ENCODE measurements at regions not wholly inside any gene's neighbourhood (a gene's known extent, or its start where the extent isn't known, plus 50 kb on each side); places are given as distances from the start of the nearest gene placed in this dataset.

DNA sequence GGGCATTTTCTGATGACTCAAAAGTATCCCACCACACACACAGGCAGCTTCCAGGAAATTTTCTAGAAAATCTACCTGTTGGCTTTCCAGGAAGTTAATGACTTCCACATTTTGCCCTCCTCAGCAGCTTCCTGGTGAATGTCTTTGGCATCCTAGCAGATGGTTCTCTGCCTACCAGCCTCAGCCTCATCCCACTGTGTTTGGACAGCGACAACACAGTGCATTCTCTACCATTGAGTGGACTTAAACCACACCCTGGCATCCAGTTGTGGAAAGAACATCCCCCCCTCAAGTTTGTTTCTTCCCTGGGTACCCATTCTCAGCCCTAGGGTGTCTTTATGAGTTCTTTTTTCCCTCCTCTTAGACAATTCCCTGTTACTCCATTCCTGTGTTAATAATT is 50.8 kb upstream of the GADL1 start:
- no peak for DNase-seq

DNA sequence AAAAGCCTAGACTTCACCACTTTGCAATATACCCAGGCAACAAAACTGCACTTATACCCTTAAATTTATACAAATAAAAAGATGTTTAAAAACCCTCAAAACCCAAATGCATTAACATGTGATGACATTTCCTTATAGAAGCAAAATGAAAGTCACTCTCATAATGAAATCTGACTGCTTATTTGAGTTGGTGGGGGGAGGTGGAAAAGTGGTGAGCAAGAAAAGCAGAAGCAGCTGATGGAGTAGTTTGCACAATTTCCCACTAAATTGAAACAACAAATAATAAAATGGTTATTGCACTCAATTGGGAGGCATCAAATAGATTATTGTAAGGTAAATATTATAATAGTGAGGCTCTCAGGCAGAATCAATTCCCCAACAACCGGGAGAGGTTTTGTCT is 54.0 kb upstream of the GADL1 start:
- no peak for DNase-seq

DNA sequence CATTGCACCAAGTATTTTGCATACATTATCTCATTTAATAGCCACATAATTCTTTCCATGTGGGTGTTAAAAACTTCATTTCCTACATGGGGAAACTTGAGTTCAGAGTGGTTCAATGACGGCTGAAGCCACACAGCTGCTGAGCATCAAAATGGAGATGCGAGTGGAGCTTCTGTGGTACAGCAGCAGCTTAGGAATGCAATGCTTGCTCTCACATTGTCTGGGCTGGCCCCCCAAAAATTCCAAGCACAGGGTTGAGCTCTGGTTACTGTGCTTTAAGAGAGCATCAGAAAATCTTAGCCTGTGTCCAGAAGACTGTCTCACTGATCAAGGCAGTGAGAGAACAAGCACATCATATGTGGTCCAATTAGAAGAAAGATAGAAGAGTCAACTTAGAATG is 57.4 kb upstream of the GADL1 start:
- DNase-seq = no peak

DNA sequence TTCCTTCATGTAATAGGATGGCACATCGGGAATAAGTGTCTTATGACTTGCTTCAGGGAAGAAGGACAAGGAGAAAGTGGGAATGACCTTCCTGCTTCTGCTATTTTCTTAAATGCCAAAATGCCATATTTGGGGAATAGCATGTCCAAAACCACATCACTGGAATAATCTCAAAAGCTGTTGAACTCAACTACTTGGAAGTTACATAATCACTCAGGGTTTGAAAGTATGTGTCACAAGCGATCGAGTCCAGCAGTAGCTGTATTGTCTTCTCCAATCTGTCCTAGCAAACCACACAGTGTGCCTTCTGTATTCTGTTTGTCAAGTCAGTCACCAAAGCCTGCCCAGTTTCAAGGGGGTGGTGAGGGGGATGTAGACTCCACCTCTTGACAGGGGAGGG is 58.3 kb upstream of the GADL1 start:
- DNase-seq = no peak

DNA sequence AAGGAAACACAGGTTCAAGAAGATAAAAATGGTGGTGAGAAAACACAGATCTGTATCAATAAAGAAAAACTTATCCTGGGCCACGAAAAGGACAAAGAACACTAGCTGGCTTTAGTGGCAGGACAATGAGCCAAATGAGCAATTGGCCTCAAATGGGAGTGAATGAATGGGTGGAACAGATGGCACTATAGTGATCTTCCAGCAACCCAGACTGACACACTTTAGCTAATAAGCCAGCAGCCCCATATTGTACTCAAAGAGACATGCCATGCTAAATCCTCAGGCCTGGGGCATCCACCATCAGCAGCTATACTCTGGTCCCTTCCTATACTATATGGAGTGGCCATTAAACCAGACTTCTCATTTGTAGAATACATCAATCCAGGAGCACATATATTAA is 60.0 kb upstream of the GADL1 start:
- DNase-seq = no peak

DNA sequence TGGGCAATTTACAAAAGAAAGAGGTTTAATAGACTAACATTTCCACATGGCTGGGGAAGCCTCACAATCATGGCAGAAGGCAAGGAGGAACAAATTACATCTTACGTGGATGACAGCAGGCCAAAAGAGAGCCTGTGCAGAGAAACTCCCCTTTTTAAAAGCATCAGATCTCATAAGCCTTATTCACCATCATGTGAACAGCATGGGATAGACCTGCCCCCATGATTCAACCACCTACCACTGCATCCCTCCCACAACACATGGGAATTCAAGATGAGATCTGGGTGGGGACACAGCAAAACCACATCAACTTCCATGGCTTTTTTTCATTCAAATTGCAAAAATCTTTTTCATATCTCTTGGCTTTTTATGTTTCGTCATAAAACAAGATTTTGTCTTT is 67.6 kb upstream of the GADL1 start:
- DNase-seq = no peak

DNA sequence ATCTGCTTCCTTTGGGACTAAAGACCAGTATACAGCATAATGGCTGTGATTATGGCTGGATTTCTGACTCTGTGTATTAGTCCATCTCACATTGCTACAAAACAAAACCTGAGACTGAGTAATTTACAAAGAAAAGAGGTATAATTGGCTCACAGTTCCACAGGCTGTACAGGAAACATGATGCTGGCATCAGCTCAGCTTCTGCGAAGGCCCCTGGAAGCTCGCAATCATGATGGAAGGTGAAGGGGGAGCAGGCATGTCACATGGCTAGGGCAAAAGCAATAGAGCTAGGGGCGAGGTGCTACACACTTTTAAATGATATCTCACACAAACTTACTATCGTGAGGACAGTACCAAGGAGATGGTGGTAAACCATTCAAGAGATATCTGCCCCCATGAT is 68.0 kb upstream of the GADL1 start:
- DNase-seq = no peak

DNA sequence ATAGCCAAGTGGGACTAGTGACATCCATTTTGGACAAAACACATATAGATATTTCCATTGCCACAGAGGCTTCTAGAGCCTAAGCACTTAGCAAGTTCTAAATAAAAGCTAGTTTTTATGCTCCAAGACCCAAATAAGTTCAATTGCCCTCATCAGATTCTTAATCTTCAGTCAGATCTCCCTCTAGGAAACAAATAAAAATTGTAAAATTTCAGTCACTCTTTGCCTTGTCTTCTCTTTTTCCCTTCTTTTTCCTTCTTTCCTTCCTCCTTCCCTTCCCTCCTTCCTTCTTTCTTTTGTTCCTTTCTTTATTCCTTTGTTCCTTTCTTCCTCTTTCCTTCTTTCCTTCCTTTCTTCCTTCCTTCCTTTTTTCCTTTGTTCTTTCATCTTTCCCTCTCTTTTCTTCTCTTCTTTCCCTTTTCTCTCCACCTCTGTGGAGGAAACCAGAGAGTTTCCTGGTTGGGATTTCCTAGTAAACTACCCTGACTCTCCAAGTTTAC is 68.8 kb upstream of the GADL1 start:
- no peak for DNase-seq

DNA sequence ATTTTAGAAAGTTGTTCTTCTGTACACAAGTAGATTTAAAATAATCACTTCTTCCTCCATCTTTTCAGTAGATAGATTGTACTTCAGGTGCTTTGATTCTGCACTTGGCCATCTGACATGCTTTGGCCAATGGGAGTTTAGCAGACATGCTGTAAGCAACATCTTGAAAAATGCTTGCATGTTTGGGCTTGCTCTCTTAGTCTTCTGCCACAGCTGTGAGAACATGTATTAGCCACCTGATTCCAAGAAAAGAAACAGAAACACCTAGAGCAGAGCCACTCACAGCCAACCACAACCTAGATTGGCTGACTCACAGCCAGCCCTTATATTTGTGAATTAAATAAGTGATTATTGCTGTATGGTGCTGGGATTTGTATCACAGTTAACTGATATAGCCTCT is 70.2 kb upstream of the GADL1 start:
- DNase-seq = no peak

DNA sequence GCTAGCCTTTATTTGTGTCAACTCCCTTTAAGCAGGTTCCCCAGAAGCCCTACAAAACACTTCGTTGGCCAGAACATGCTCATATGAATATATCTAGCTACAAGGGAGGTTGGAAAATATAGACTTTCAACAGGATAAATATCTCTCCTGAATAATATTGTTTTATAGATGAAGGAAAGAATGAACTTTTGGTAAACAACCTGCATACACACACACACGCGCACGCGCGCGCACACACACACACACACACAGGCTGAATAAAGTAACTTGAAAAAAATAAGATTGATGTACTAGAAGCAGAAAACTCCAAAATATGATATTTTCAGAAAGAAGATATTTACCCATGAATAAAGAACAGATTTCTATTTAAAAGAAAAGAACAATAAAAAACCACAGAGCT is 72.4 kb upstream of the GADL1 start:
- DNase-seq = no peak

DNA sequence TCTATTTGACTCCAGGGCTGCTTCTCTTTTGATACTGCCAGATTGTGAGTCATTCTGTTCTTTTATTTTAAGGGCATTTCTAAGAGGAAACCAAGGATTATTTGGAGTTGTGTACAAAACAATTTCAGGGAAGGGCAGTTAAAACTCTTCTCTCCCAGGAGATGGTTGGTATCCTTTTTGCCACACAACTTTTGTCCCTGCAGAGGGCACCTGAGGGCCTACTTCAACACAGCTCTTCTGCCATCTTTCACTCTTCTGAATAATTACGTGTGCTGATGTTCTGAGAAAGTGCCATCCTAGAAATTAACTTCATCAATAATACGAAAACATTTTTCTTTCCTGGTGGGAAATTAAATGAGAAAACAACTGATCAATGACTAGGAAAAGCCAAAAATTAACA is 75.7 kb upstream of the GADL1 start:
- no peak for DNase-seq

DNA sequence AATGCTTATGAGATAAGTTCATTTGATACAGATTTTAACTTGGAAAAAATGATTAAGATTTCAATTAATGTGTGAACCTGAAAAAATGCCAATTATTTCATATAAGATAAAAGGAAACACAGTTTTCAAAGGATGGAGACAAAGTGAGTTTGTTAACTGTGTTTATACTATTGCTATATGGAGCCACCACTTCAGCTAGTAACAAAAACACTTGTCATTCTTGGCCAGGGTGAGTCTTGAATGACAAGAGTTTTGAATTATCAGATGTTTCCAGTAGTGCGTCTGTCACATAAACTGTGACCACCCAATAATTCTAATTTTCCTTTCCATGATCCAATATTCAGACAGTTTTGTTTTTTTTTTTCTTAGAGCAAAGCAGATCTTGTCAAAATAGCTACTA is 78.0 kb upstream of the GADL1 start:
- DNase-seq = no peak

DNA sequence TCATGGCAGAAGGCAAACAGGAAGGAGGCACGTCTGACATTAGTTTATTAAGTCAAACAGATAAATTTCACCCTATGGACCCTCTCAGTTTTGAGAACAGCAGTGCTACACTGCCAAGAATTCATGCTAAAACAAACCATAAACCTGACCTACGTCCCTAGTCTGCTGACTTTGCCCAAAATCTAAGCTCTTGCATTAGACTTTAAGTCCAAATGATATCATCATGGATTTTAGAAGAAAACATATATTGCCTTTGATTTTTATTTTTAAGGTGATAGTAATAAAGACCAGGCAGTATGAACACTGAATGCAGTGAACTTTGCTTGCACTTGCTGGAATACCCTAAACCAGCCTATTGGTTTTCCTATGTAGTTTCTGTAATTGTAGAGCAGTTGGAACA is 79.6 kb upstream of the GADL1 start:
- DNase-seq = no peak

DNA sequence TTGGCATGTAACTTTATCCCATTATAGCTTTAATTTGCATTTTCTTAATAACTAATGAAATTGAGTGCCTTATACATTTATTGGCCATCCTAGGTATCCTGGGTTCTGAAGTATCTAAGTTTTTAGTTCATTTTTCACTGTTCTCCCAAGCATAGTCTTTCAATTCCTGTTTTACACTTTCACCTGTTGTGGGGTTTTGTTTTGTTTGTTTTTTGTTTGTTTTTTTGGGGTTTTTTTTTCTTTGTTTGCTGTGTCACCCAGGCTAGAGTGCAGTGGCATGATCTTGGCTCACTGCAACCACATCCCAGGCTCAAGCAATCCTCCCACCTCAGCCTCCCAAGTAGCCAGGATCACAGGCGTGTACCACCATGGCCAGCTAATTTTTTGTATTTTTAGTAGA is 83.1 kb upstream of the GADL1 start:
- no peak for DNase-seq

DNA sequence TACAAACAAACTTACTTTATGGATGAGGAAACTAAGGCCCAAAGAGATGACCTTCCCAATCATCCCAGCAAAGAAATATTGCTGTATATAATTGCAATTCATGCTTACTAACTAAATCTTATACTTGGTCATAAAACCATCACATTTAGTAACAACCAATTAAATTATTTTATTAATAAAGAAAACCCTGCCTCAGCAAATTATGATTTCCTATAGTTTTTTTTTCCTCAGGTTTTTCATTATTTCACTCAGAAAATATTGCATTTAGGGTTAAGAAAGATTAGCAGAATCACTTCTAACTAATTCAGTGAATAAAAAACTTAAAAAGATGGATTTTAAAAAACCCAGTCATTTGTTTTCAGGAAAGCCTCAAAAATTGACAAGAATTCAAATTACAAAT is 86.5 kb upstream of the GADL1 start:
- DNase-seq = no peak

DNA sequence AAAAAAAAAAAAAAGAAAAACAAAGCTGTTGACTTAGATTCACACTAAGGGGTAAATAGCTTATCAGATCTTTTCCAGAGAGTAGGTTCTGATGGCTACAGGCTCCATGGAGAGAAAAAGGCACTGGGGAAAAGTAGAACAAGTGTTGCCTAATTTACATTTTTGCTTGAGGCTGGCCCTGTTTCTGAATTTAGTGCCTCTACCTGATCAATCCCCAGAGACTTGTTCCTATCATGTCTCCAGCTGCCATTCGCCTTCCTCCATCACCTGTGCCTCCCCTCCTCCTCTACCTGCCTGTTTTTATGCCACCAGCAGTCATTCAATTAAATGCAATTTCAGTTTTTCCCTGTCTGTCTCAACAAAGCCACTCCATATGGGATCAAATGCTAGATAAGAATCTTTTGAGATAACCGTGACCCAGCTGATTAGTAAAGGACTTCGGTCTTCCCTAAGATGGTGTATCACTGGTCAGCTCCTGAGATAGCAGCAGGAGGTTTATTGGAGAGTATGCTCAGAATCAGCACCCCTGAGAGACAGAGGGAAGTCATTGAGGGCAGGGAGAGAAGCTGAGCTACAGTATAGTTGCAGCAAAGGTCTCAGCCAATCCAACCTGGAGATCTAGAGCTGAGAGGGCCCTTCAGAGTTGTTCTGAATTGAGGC is 88.1 kb upstream of the GADL1 start:
- no peak for DNase-seq

DNA sequence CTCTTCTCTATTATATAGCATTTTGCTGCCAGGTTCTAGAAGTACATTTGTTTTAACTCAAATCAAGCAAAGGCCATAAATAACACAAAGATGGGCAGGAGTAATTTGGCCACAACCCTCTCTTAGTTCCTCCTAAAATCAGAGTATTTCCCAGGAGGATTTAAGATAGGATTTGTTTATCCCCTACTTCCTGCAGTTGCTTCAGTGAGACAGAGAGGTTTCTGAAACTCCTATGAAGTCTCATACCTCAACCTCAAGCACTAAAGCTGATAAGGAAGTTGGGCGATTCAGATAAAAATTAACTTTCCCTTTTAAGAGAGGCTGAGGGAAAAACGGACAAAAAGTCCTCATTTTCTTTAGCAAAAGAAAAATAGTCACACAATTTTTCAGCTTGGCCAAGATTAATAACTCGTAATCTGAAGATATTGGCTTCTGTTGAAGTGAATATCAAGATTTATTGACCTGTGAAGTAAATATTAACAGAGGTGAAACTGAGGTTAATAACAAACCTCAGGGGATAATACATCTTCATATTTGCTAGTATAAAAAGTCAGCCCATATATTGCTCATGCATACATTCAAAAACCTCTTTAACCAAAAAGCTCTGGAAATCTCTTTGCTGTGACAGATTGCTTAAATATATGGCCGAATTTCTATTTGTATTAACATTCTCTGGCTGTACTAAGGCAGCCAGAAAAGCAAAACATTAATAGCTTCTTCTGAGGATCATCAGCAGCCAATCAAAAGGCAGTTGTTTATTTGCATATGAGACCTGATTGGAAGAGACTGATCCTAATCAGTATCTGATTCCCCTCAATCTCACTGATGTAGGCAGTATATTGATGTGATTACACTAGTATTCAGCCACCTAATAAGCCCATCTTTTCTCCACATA is 90.6 kb upstream of the GADL1 start:
- DNase-seq = no peak

DNA sequence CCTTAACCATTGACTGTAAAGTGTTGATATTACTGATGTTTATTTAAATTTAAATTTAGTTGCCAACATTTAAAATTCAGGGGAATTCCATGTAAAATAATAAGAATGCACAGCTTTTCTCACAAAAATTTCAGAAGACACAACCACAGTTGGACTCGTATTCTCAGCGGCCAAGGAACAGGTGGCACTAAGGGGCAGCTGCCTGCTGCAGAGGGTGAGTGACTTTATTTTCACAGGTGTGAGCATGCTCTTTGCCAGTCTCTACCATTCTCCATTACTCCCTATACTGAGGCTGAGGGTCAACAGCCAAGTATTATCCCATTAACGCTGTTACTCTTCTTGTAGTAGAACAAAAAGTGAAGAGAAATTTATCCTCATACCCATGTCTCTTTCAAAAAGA is 92.1 kb upstream of the GADL1 start:
- no peak for DNase-seq

DNA sequence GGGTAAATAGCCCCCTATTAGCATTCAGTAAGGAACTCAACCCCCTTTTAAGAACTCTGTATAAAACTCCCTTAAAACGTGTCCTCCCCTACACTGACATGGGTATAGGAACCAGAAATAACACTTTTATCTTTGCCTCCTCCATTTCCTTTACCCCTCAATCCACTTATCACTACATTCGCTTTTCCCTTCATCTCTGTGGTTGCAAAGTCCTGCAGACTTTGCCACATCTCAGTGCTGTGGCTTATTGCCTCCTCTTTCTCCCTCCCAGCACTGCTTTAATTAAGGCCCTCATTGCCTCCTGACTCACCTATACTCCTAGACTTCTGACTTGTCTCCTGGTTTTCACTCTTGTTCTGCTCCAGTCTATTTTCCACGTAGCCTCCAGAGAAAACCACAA is 94.3 kb upstream of the GADL1 start:
- DNase-seq = no peak

DNA sequence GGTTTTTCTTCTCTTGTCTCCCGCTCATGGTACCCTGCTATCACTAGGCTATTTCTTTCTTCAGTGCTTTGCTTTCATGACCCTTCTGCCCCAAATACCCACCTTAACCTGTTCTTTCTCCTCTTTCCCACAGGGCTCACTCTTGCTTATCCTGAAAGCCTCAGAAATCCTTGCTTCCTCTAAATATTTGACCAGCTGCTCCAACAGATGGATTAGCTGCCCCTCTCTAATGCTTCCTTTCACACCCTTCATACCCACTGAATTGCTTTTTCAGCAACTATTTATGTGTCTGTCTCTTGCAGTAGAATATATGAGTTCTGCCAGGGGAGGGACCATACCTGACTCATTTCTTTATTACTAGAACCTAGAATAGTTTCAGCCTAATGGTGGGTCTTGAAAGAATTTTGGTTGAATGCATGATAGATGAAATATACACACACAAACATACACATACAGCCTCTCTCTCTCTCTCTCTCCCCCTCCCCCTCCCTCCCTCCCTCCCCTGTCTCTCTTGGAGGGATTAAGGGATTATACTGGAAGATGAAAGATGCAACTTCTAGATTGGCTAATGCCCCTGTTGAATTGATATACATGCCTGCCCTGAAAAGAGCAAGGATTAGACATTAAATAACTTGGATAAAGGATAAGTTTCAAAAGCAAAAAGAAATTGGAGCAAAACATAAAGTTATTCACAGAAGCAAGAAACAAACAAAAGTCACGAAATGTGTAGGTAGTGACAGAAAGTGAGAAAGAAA is 95.0 kb upstream of the GADL1 start:
- no peak for DNase-seq

DNA sequence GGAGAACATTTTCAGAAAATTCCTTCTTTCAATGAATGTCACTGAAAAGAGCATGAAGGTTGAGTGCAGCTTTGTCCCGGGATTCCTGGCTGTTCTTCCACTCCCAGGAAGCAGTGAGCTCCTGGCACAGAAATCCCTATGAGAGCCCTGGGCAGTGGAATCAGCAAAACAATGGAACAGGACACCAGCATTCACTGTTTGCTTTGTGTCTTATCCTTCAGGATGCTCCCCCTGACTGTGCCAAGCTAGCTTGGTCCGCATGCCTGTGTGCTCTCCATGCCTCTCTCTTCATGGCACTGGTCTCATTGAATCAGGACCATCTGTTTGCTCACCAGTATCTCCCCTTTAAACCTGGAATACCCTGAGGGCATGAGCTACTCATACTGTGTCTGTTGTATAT is 102.0 kb upstream of the GADL1 start:
- DNase-seq = no peak

DNA sequence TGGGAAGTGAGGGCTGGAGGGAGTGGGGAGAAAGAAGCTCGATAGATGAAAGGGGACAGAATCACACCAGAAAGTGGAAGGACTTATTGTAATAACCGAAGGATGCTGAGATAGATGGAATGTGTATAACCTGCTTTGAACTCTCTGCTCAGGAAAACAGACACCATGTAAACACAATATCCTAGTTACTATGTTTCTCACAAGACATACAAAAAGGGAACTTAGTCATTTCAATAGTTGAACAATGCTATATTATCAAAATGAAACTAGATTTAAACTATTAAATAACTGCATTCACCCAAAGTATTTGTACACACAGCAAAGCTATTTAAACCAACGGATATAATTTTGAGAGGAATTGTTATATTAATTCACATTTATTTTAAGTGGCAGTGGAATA is 108.3 kb upstream of the GADL1 start:
- DNase-seq = no peak

Measured in muscle of arm (tissue), 1 donor.